ENCODE measurements at regions not wholly inside any gene's neighbourhood (a gene's known extent, or its start where the extent isn't known, plus 50 kb on each side); places are given as distances from the start of the nearest gene placed in this dataset.

GRCh38 chr9:29644514-29644913 is 2071.2 kb upstream of the C9orf72 start:
- H3K4me1 ChIP-seq, result no peaks in the 10 kb centered on the region
- intact Hi-C loops (cut with DNase I), result no loop called here
- TF ChIP-seq CTCF (IDR thresholded peaks at IDR 0.05), result no peak
- TF ChIP-seq POLR2AphosphoS5 (IDR thresholded peaks at IDR 0.05), result no peak
- TF ChIP-seq POLR2A (IDR thresholded peaks at IDR 0.05), result no peak
- no peak for TF ChIP-seq EP300 (IDR thresholded peaks at IDR 0.05)
- H3K27me3 ChIP-seq, result no peaks in the 10 kb centered on the region
- H3K36me3 ChIP-seq, result no peaks in the 10 kb centered on the region
- H3K9me3 ChIP-seq, result no peaks in the 10 kb centered on the region
- no peak for DNase-seq
- H3K4me3 ChIP-seq, result no peak overlapping the region
- H3K27ac ChIP-seq, result no peak overlapping the region

- no peak for DNase-seq
- H3K27me3 ChIP-seq, result no peaks in the 10 kb centered on the region
- H3K4me1 ChIP-seq, result no peaks in the 10 kb centered on the region
- no peak overlapping the region for H3K27ac ChIP-seq
- H3K36me3 ChIP-seq, result no peaks in the 10 kb centered on the region
- intact Hi-C loops (cut with DNase I), result no loop called here
- TF ChIP-seq POLR2A (IDR thresholded peaks at IDR 0.05) (no peak), CTCF (IDR thresholded peaks at IDR 0.05) (no peak), POLR2AphosphoS5 (IDR thresholded peaks at IDR 0.05) (no peak), EP300 (IDR thresholded peaks at IDR 0.05) (no peak)
- H3K4me3 ChIP-seq, result no peak overlapping the region
- H3K9me3 ChIP-seq, result no peaks in the 10 kb centered on the region
Measured at GRCh38 chr9:29647451-29647850, 2074.2 kb upstream of the C9orf72 start.

- Histone ChIP-seq H3K27me3 (no peaks in the 10 kb centered on the region), H3K27ac (no peak overlapping the region), H3K9me3 (no peaks in the 10 kb centered on the region), H3K4me1 (no peaks in the 10 kb centered on the region), H3K36me3 (no peaks in the 10 kb centered on the region), H3K4me3 (no peak overlapping the region)
- intact Hi-C loops (cut with DNase I), result no loop called here
- no peak for TF ChIP-seq CTCF (IDR thresholded peaks at IDR 0.05)
- TF ChIP-seq POLR2A (IDR thresholded peaks at IDR 0.05), result no peak
- TF ChIP-seq POLR2AphosphoS5 (IDR thresholded peaks at IDR 0.05), result no peak
- no peak for TF ChIP-seq EP300 (IDR thresholded peaks at IDR 0.05)
- no peak for DNase-seq
Measured at GRCh38 chr9:29648132-29648531, 2074.9 kb upstream of the C9orf72 start.

GRCh38 chr9:29648601-29649000 is 2075.3 kb upstream of the C9orf72 start:
- Histone ChIP-seq H3K4me3 (no peak overlapping the region), H3K36me3 (no peaks in the 10 kb centered on the region), H3K27ac (no peak overlapping the region), H3K4me1 (no peaks in the 10 kb centered on the region), H3K27me3 (no peaks in the 10 kb centered on the region), H3K9me3 (no peaks in the 10 kb centered on the region)
- intact Hi-C loops (cut with DNase I), result no loop called here
- TF ChIP-seq POLR2AphosphoS5 (IDR thresholded peaks at IDR 0.05), result no peak
- no peak for TF ChIP-seq POLR2A (IDR thresholded peaks at IDR 0.05)
- no peak for TF ChIP-seq EP300 (IDR thresholded peaks at IDR 0.05)
- DNase-seq, result no peak

GRCh38 chr9:29656641-29657406 is 2083.5 kb upstream of the C9orf72 start:
- intact Hi-C loops (cut with DNase I), result no loop called here
- Histone ChIP-seq H3K9me3 (no peaks in the 10 kb centered on the region), H3K4me3 (no peak overlapping the region), H3K36me3 (no peaks in the 10 kb centered on the region), H3K27me3 (no peaks in the 10 kb centered on the region), H3K27ac (no peak overlapping the region), H3K4me1 (no peaks in the 10 kb centered on the region)
- DNase-seq, result no peak
- TF ChIP-seq POLR2AphosphoS5 (IDR thresholded peaks at IDR 0.05) (no peak), EP300 (IDR thresholded peaks at IDR 0.05) (no peak), CTCF (IDR thresholded peaks at IDR 0.05) (no peak), POLR2A (IDR thresholded peaks at IDR 0.05) (no peak)
- WGBS, 2 donors, result 72 to 85% methylated on average over 7 of the region's 7 CpGs

Measured in sigmoid colon (tissue), 6 donors.